Gastroesophageal sphincter (tissue), 3 donors: ENCODE measurements at regions not wholly inside any gene's neighbourhood (a gene's known extent, or its start where the extent isn't known, plus 50 kb on each side); places are given as distances from the start of the nearest gene placed in this dataset.

Source experiments
- EP300 ChIP-seq: sonication (generic); formaldehyde crosslinking; IDR thresholded peaks from one replicate; pipeline ENCODE4 v1.6.1; 2017; ENCODE audit warnings: antibody characterized with exemption, mild to moderate bottlenecking
- POLR2AphosphoS5 ChIP-seq: sonication (generic); formaldehyde crosslinking; IDR thresholded peaks from one replicate; pipeline ENCODE4 v1.6.1; 2017; ENCODE audit warnings: antibody characterized with exemption
- TF ChIP-seq, protein P1 (sequence below), 4 experiments: fragments of 200-600 bp in 2 of 4; fragments of 450-650 bp in 2 of 4; sonication (generic) in 1 of 4; IDR thresholded peaks; one replicate each; pipeline ENCODE4 v1.5.1; 2017 to 2019; ENCODE audit warnings: antibody characterized with exemption in 4 of 4, mild to moderate bottlenecking in 2 of 4, moderate library complexity in 2 of 4

DNA sequence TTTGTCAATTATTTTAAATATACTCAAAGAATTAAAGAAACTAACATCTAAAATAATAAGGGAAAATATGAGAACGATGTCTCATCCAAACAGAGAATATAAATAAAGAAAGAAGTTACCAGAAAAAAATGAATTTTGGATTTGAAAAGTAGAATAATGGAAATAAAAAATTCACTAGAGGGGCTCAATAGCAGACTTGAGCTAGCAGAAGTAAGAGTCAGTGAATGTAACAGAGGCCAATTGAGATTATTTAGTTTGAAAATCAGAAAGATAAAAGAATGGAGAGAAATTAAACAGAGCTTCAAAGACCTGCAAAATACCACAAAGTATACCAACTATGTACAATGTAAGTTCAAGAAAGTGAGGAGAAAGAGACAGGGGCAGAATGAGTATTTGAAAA, 333.6 kb downstream of the GPD2 start:
- TF ChIP-seq, protein P1, sequence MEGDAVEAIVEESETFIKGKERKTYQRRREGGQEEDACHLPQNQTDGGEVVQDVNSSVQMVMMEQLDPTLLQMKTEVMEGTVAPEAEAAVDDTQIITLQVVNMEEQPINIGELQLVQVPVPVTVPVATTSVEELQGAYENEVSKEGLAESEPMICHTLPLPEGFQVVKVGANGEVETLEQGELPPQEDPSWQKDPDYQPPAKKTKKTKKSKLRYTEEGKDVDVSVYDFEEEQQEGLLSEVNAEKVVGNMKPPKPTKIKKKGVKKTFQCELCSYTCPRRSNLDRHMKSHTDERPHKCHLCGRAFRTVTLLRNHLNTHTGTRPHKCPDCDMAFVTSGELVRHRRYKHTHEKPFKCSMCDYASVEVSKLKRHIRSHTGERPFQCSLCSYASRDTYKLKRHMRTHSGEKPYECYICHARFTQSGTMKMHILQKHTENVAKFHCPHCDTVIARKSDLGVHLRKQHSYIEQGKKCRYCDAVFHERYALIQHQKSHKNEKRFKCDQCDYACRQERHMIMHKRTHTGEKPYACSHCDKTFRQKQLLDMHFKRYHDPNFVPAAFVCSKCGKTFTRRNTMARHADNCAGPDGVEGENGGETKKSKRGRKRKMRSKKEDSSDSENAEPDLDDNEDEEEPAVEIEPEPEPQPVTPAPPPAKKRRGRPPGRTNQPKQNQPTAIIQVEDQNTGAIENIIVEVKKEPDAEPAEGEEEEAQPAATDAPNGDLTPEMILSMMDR (IDR thresholded peaks at IDR 0.05): no peak
- TF ChIP-seq EP300 (no peak), POLR2AphosphoS5 (no peak)
